B cell (primary cell): ENCODE measurements at regions not wholly inside any gene's neighbourhood (a gene's known extent, or its start where the extent isn't known, plus 50 kb on each side); places are given as distances from the start of the nearest gene placed in this dataset.

Experiments used
- ATAC-seq: fragments of 200-7000 bp; cut with Tn5 transposase; one replicate; pipeline ENCODE4 v1.10.0; 2021; ENCODE audit warnings: low read depth, mild to moderate bottlenecking, moderate number of reproducible peaks, moderate library complexity
- CTCF ChIA-PET: fragments of 350-600 bp; sonication (Branson Sonifier 250); formaldehyde crosslinking; loops from one replicate; lab custom pipeline; 2021; ENCODE audit warnings: antibody characterized with exemption, inconsistent platforms; lab: Charles Lee
- POLR2A ChIA-PET: fragments of 350-600 bp; sonication (Branson Sonifier 250); formaldehyde crosslinking; loops from one replicate; lab custom pipeline; 2021; ENCODE audit warnings: antibody characterized with exemption; lab: Charles Lee
- DNase-seq: peaks from one replicate; pipeline ENCODE4 v3.0.0; 2013
- H2AFZ ChIP-seq: 2 replicates; pipeline ENCODE4 v1.6.1; 2012; ENCODE audit warnings: mild to moderate bottlenecking, low read depth, low read length; ENCODE audit not compliant: insufficient read depth, poor library complexity, severe bottlenecking
- H3K27ac ChIP-seq, 2 donors: 1 replicate in 1 of 2; 2 replicates in 1 of 2; pipeline ENCODE4 v1.5.1; 2012 to 2013; ENCODE audit warnings: low read length in 2 of 2, mild to moderate bottlenecking in 2 of 2, moderate library complexity in 1 of 2
- H3K27me3 ChIP-seq, 4 experiments: fragments of 200-600 bp in 1 of 4; sonication (generic) in 1 of 4; replicated peaks in 1 of 4; 1 replicate in 2 of 4; 2 replicates in 2 of 4; pipeline versions ENCODE4 v1.6.1 to v1.7.0; 2013 to 2016; ENCODE audit warnings: low read length in 3 of 4, mild to moderate bottlenecking in 2 of 4, mixed read lengths in 1 of 4, moderate library complexity in 1 of 4; ENCODE audit not compliant: insufficient read depth in 4 of 4, control insufficient read depth in 3 of 4; ENCODE audit errors: control extremely low read depth in 1 of 4
- H3K36me3 ChIP-seq, 2 experiments: replicated peaks in 1 of 2; 1 replicate in 1 of 2; 2 replicates in 1 of 2; pipeline versions ENCODE4 v1.6.1 to v1.7.1; 2013; ENCODE audit warnings: low read length in 1 of 2; ENCODE audit not compliant: insufficient read depth in 2 of 2, control insufficient read depth in 1 of 2; ENCODE audit errors: control extremely low read depth in 1 of 2, extremely low read depth in 1 of 2
- H3K4me1 ChIP-seq, 2 donors: fragments of 200-600 bp in 1 of 2; sonication (generic) in 1 of 2; 1 replicate in 1 of 2; 2 replicates in 1 of 2; pipeline versions ENCODE4 v1.5.1 to v1.6.1; 2013 to 2017; ENCODE audit warnings: low read length in 2 of 2; ENCODE audit not compliant: control insufficient read depth in 2 of 2, insufficient read depth in 2 of 2
- H3K4me2 ChIP-seq: replicated peaks from 2 replicates; pipeline ENCODE3; 2012; ENCODE audit warnings: mild to moderate bottlenecking, low read depth, low read length; ENCODE audit not compliant: poor library complexity, severe bottlenecking
- H3K4me3 ChIP-seq, 5 experiments: fragments of 200-600 bp in 1 of 5; sonication (generic) in 1 of 5; 1 replicate in 3 of 5; 2 replicates in 2 of 5; pipeline versions ENCODE4 v1.5.1 to v1.7.0; 2011 to 2016; ENCODE audit warnings: low read length in 4 of 5, mild to moderate bottlenecking in 4 of 5, low read depth in 2 of 5, control low read depth in 1 of 5, moderate library complexity in 1 of 5; ENCODE audit not compliant: insufficient read depth in 1 of 5; ENCODE audit errors: control extremely low read depth in 1 of 5, extremely low read depth in 1 of 5
- H3K79me2 ChIP-seq: fragments of 200-600 bp; sonication (generic); one replicate; pipeline ENCODE4 v1.6.0; 2016; ENCODE audit warnings: low read length; ENCODE audit not compliant: control insufficient read depth, insufficient read depth
- H3K9ac ChIP-seq: fragments of 200-600 bp; sonication (generic); 2 replicates; pipeline ENCODE4 v1.6.1; 2017; ENCODE audit warnings: mild to moderate bottlenecking, low read length, moderate library complexity
- H3K9me3 ChIP-seq, 3 donors: one replicate each; pipeline versions ENCODE4 v1.6.1 to v1.7.1; 2013; ENCODE audit warnings: low read length in 2 of 3; ENCODE audit not compliant: control insufficient read depth in 2 of 3, insufficient read depth in 1 of 3; ENCODE audit errors: control extremely low read depth in 1 of 3
- H4K20me1 ChIP-seq: 2 replicates; pipeline ENCODE4 v1.6.0; 2012; ENCODE audit warnings: mild to moderate bottlenecking, low read length; ENCODE audit not compliant: insufficient read depth, control insufficient read depth, poor library complexity, severe bottlenecking
- H3K27ac Mint-ChIP-seq: one replicate; pipeline ENCODE4 v1.8.0; 2021; ENCODE audit warnings: mixed read lengths
- H3K27me3 Mint-ChIP-seq: one replicate; pipeline ENCODE4 v1.8.0; 2021; ENCODE audit warnings: mixed read lengths
- H3K4me1 Mint-ChIP-seq: one replicate; pipeline ENCODE4 v1.8.0; 2021; ENCODE audit warnings: mixed read lengths
- H3K4me3 Mint-ChIP-seq: one replicate; pipeline ENCODE4 v1.8.0; 2021; ENCODE audit warnings: mixed read lengths
- H3K9me3 Mint-ChIP-seq: one replicate; pipeline ENCODE4 v1.8.0; 2022; ENCODE audit warnings: mixed read lengths; ENCODE audit not compliant: insufficient read depth
- CTCF ChIP-seq: fragments of 200-600 bp; IDR thresholded peaks from one replicate; pipeline ENCODE4 v1.8.0; 2022; ENCODE audit warnings: antibody characterized with exemption, mild to moderate bottlenecking
- EZH2 ChIP-seq: IDR thresholded peaks from 2 replicates; pipeline ENCODE4 v1.6.1; 2012; ENCODE audit warnings: borderline replicate concordance, low read depth, mild to moderate bottlenecking, moderate library complexity, low read length; ENCODE audit not compliant: insufficient read depth, poor library complexity, severe bottlenecking
- WGBS: methylation state at CpG from one replicate; pipeline ENCODE4 v1.1.5; 2013; ENCODE audit warnings: missing lambda C conversion rate; ENCODE audit not compliant: insufficient coverage; 5-methylcytosine and 5-hydroxymethylcytosine counted together
- intact Hi-C: fragments of 100-400 bp; cut with micrococcal nuclease; formaldehyde crosslinking; loops from one replicate; pipeline ENCODE4 v1.10.0; 2022

GRCh38 chr11:70489276-70489675 is 90.9 kb downstream of the CTTN start:
- ChIA-PET POLR2A (no interaction called here), CTCF (no interaction called here)
- ATAC-seq = no peak
- Mint-ChIP-seq H3K27me3 (peaks cover 12% of the 10 kb centered on the region), H3K9me3 (no peaks in the 10 kb centered on the region), H3K27ac (no peak overlapping the region), H3K4me3 (no peak overlapping the region), H3K4me1 (no peaks in the 10 kb centered on the region)
- no peak for DNase-seq
- Histone ChIP-seq H3K36me3 (no peaks in the 10 kb centered on the region), H4K20me1 (no peaks in the 10 kb centered on the region), H3K79me2 (no peaks in the 10 kb centered on the region), H3K4me2 (no peak overlapping the region), H3K9me3 (peaks cover 0 to 47% (median 4%) of the 10 kb centered on the region in 3 donors), H3K27me3 (no peaks in the 10 kb centered on the region), H3K9ac (no peak overlapping the region), H3K4me3 (no peak overlapping the region), H3K4me1 (no peaks in the 10 kb centered on the region), H3K27ac (no peak overlapping the region), H2AFZ (no peak overlapping the region)
- WGBS = 97% methylated on average over 6 of the region's 6 CpGs
- TF ChIP-seq EZH2 = no peak
- no peak for TF ChIP-seq CTCF
- intact Hi-C loops = no loop called here

GRCh38 chr11:70490208-70490607 is 91.9 kb downstream of the CTTN start:
- H3K4me1 ChIP-seq = no peaks in the 10 kb centered on the region
- H3K4me2 ChIP-seq = no peak overlapping the region
- no peak overlapping the region for H3K4me3 ChIP-seq
- peaks cover 10% of the 10 kb centered on the region for H3K27me3 Mint-ChIP-seq
- intact Hi-C loops = no loop called here
- H3K79me2 ChIP-seq = no peaks in the 10 kb centered on the region
- no peak overlapping the region for H2AFZ ChIP-seq
- ChIA-PET POLR2A (no interaction called here), CTCF (no interaction called here)
- H3K27me3 ChIP-seq = no peaks in the 10 kb centered on the region
- peaks cover 0 to 47% (median 4%) of the 10 kb centered on the region in 3 donors for H3K9me3 ChIP-seq
- no peak overlapping the region for H3K27ac Mint-ChIP-seq
- H3K27ac ChIP-seq = no peak overlapping the region
- H3K36me3 ChIP-seq = no peaks in the 10 kb centered on the region
- no peak overlapping the region for H3K9ac ChIP-seq
- 74% methylated on average over 13 of the region's 13 CpGs for WGBS
- H3K4me3 Mint-ChIP-seq = no peak overlapping the region
- no peaks in the 10 kb centered on the region for H4K20me1 ChIP-seq
- ATAC-seq = no peak
- no peak for DNase-seq
- no peaks in the 10 kb centered on the region for H3K9me3 Mint-ChIP-seq
- TF ChIP-seq EZH2 (no peak), CTCF (no peak)
- H3K4me1 Mint-ChIP-seq = no peaks in the 10 kb centered on the region
